ENCODE measurements at regions not wholly inside any gene's neighbourhood (a gene's known extent, or its start where the extent isn't known, plus 50 kb on each side); places are given as distances from the start of the nearest gene placed in this dataset.

GRCh38 chr1:228940526-228940925 is 205.2 kb downstream of the RHOU start:
- H3K9me3 ChIP-seq (ENCODE audit: low read depth, low read length), result no peaks in the 10 kb centered on the region
- no peaks in the 10 kb centered on the region for H4K20me1 ChIP-seq (ENCODE audit: insufficient read depth, low read length)
- no peaks in the 10 kb centered on the region for H3K79me2 ChIP-seq (ENCODE audit: insufficient read depth, low read length)
- no peaks in the 10 kb centered on the region for H3K36me3 ChIP-seq (ENCODE audit: insufficient read depth, low read length)
- H3K4me3 ChIP-seq (ENCODE audit: insufficient read depth, low read length), result no peak overlapping the region
- no peak overlapping the region for H3K4me2 ChIP-seq (ENCODE audit: insufficient read depth, low read length)
- no peak for DNase-seq (ENCODE audit: insufficient read length, low spot score, missing footprints)
- H2AFZ ChIP-seq (ENCODE audit: low read length), result no peak overlapping the region
- no peaks in the 10 kb centered on the region for H3K4me1 ChIP-seq (ENCODE audit: insufficient read depth, low read length)
- TF ChIP-seq CTCF (IDR thresholded peaks at IDR 0.05; ENCODE audit: extremely low read depth, low read depth, low read length), result no peak
- no peak overlapping the region for H3K27ac ChIP-seq (ENCODE audit: low read depth, low read length)
- H3K27me3 ChIP-seq (ENCODE audit: insufficient read depth, low read length), result no peaks in the 10 kb centered on the region

GRCh38 chr1:228940926-228941325 is 205.6 kb downstream of the RHOU start:
- no peaks in the 10 kb centered on the region for H3K27me3 ChIP-seq (ENCODE audit: insufficient read depth, low read length)
- H4K20me1 ChIP-seq (ENCODE audit: insufficient read depth, low read length), result no peaks in the 10 kb centered on the region
- no peak overlapping the region for H3K4me3 ChIP-seq (ENCODE audit: insufficient read depth, low read length)
- H3K4me1 ChIP-seq (ENCODE audit: insufficient read depth, low read length), result no peaks in the 10 kb centered on the region
- H3K36me3 ChIP-seq (ENCODE audit: insufficient read depth, low read length), result no peaks in the 10 kb centered on the region
- DNase-seq (ENCODE audit: insufficient read length, low spot score, missing footprints), result no peak
- H3K4me2 ChIP-seq (ENCODE audit: insufficient read depth, low read length), result no peak overlapping the region
- no peak overlapping the region for H2AFZ ChIP-seq (ENCODE audit: low read length)
- no peak overlapping the region for H3K27ac ChIP-seq (ENCODE audit: low read depth, low read length)
- no peak for TF ChIP-seq CTCF (IDR thresholded peaks at IDR 0.05; ENCODE audit: extremely low read depth, low read depth, low read length)
- H3K79me2 ChIP-seq (ENCODE audit: insufficient read depth, low read length), result no peaks in the 10 kb centered on the region
- no peaks in the 10 kb centered on the region for H3K9me3 ChIP-seq (ENCODE audit: low read depth, low read length)

GRCh38 chr1:228941666-228942065 is 206.4 kb downstream of the RHOU start:
- H3K4me1 ChIP-seq (ENCODE audit: insufficient read depth, low read length), result no peaks in the 10 kb centered on the region
- H3K27ac ChIP-seq (ENCODE audit: low read depth, low read length), result no peak overlapping the region
- no peak for TF ChIP-seq CTCF (IDR thresholded peaks at IDR 0.05; ENCODE audit: extremely low read depth, low read depth, low read length)
- no peak overlapping the region for H3K4me3 ChIP-seq (ENCODE audit: insufficient read depth, low read length)
- DNase-seq (ENCODE audit: insufficient read length, low spot score, missing footprints), result no peak
- H2AFZ ChIP-seq (ENCODE audit: low read length), result no peak overlapping the region
- no peaks in the 10 kb centered on the region for H3K9me3 ChIP-seq (ENCODE audit: low read depth, low read length)
- no peaks in the 10 kb centered on the region for H3K27me3 ChIP-seq (ENCODE audit: insufficient read depth, low read length)
- H4K20me1 ChIP-seq (ENCODE audit: insufficient read depth, low read length), result no peaks in the 10 kb centered on the region
- H3K36me3 ChIP-seq (ENCODE audit: insufficient read depth, low read length), result no peaks in the 10 kb centered on the region
- H3K4me2 ChIP-seq (ENCODE audit: insufficient read depth, low read length), result no peak overlapping the region
- H3K79me2 ChIP-seq (ENCODE audit: insufficient read depth, low read length), result no peaks in the 10 kb centered on the region

- H3K4me3 ChIP-seq (ENCODE audit: insufficient read depth, low read length), result no peak overlapping the region
- no peaks in the 10 kb centered on the region for H3K27me3 ChIP-seq (ENCODE audit: insufficient read depth, low read length)
- TF ChIP-seq CTCF (IDR thresholded peaks at IDR 0.05; ENCODE audit: extremely low read depth, low read depth, low read length), result no peak
- H3K27ac ChIP-seq (ENCODE audit: low read depth, low read length), result no peak overlapping the region
- no peaks in the 10 kb centered on the region for H3K36me3 ChIP-seq (ENCODE audit: insufficient read depth, low read length)
- H3K4me1 ChIP-seq (ENCODE audit: insufficient read depth, low read length), result no peaks in the 10 kb centered on the region
- no peak for DNase-seq (ENCODE audit: insufficient read length, low spot score, missing footprints)
- no peak overlapping the region for H3K4me2 ChIP-seq (ENCODE audit: insufficient read depth, low read length)
- no peaks in the 10 kb centered on the region for H3K79me2 ChIP-seq (ENCODE audit: insufficient read depth, low read length)
- H3K9me3 ChIP-seq (ENCODE audit: low read depth, low read length), result no peaks in the 10 kb centered on the region
- no peak overlapping the region for H2AFZ ChIP-seq (ENCODE audit: low read length)
- H4K20me1 ChIP-seq (ENCODE audit: insufficient read depth, low read length), result no peaks in the 10 kb centered on the region
These were observed 208.2 kb downstream of the RHOU start for GRCh38 chr1:228943436-228943835.
